HepG2 (cell line): ENCODE measurements at regions not wholly inside any gene's neighbourhood (a gene's known extent, or its start where the extent isn't known, plus 50 kb on each side); places are given as distances from the start of the nearest gene placed in this dataset.

ENCODE experiments used
- ADNP ChIP-seq: sonication (generic); formaldehyde crosslinking; IDR thresholded peaks from 2 replicates; pipeline ENCODE4 v1.4.0; 2020; ENCODE audit warnings: missing genetic modification reagents
- CCDC6 ChIP-seq: sonication (generic); formaldehyde crosslinking; IDR thresholded peaks from 2 replicates; pipeline ENCODE4 v1.8.1; 2022; ENCODE audit warnings: mild to moderate bottlenecking, missing genetic modification reagents, moderate library complexity
- CREM ChIP-seq, 2 experiments: sonication (generic) in 1 of 2; formaldehyde crosslinking in 1 of 2; IDR thresholded peaks; 2 replicates each; pipeline versions ENCODE4 v1.4.0 to v1.6.1; 2016 to 2020; ENCODE audit warnings: antibody characterized with exemption in 1 of 2, mild to moderate bottlenecking in 1 of 2, missing genetic modification reagents in 1 of 2
- EEA1 ChIP-seq: sonication (generic); formaldehyde crosslinking; IDR thresholded peaks from 2 replicates; pipeline ENCODE4 v1.5.1; 2020; ENCODE audit warnings: mild to moderate bottlenecking, missing genetic modification reagents, borderline replicate concordance
- FOXC1 ChIP-seq: sonication (generic); formaldehyde crosslinking; IDR thresholded peaks from 2 replicates; pipeline ENCODE4 v1.8.0; 2022; ENCODE audit warnings: mild to moderate bottlenecking, missing genetic modification reagents, borderline replicate concordance
- HOXD1 ChIP-seq: sonication (generic); formaldehyde crosslinking; IDR thresholded peaks from 2 replicates; pipeline ENCODE4 v1.5.0; 2020; ENCODE audit warnings: missing genetic modification reagents
- JUND ChIP-seq: sonication (generic); formaldehyde crosslinking; IDR thresholded peaks from 2 replicates; pipeline ENCODE4 v1.8.0; 2022; ENCODE audit warnings: mild to moderate bottlenecking, missing genetic modification reagents
- MTA1 ChIP-seq: sonication (generic); formaldehyde crosslinking; IDR thresholded peaks from 2 replicates; pipeline ENCODE4 v1.4.0; 2020; ENCODE audit warnings: missing genetic modification reagents, mild to moderate bottlenecking, borderline replicate concordance
- MXI1 ChIP-seq: IDR thresholded peaks from 3 replicates; pipeline ENCODE4 v1.6.1; 2012; ENCODE audit warnings: low read depth, low read length, inconsistent platforms, borderline replicate concordance
- NR0B2 ChIP-seq: sonication (generic); formaldehyde crosslinking; IDR thresholded peaks from 2 replicates; pipeline ENCODE4 v1.4.0; 2020; ENCODE audit warnings: mild to moderate bottlenecking, missing genetic modification reagents
- RARA ChIP-seq: IDR thresholded peaks from 2 replicates; pipeline ENCODE4 v1.6.1; 2016; ENCODE audit warnings: missing genetic modification reagents, missing compliant biosample characterization
- RXRA ChIP-seq: sonication (generic); formaldehyde crosslinking; IDR thresholded peaks from 2 replicates; pipeline ENCODE4 v1.5.1; 2020; ENCODE audit warnings: missing genetic modification reagents
- SNAI1 ChIP-seq: sonication (generic); formaldehyde crosslinking; IDR thresholded peaks from 2 replicates; pipeline ENCODE4 v1.5.0; 2020; ENCODE audit warnings: mild to moderate bottlenecking, missing genetic modification reagents, borderline replicate concordance
- STAT5B ChIP-seq: sonication (generic); formaldehyde crosslinking; IDR thresholded peaks from 2 replicates; pipeline ENCODE4 v1.4.0; 2020; ENCODE audit warnings: missing genetic modification reagents
- TP53 ChIP-seq: sonication (generic); formaldehyde crosslinking; conservative IDR thresholded peaks from 2 replicates; pipeline ENCODE4 v1.4.0; 2020; ENCODE audit warnings: missing genetic modification reagents
- ZFX ChIP-seq: sonication (generic); formaldehyde crosslinking; IDR thresholded peaks from 2 replicates; pipeline ENCODE4 v1.4.0; 2020; ENCODE audit warnings: mild to moderate bottlenecking, low read depth, missing genetic modification reagents, moderate library complexity
- ZGPAT ChIP-seq: IDR thresholded peaks from 2 replicates; pipeline ENCODE4 v1.6.1; 2016; ENCODE audit warnings: mild to moderate bottlenecking
- ZNF24 ChIP-seq: fragments of 450-650 bp; IDR thresholded peaks from 2 replicates; pipeline ENCODE4 v1.6.1; 2017; ENCODE audit warnings: antibody characterized with exemption, mild to moderate bottlenecking
- ZNF256 ChIP-seq: sonication (generic); formaldehyde crosslinking; conservative IDR thresholded peaks from 2 replicates; pipeline ENCODE4 v1.4.0; 2020; ENCODE audit warnings: missing genetic modification reagents
- ZNF282 ChIP-seq: fragments of 450-650 bp; IDR thresholded peaks from 2 replicates; pipeline ENCODE4 v1.6.1; 2018; ENCODE audit not compliant: partially characterized antibody
- ZNF292 ChIP-seq: sonication (generic); formaldehyde crosslinking; IDR thresholded peaks from 2 replicates; pipeline ENCODE4 v1.8.1; 2022; ENCODE audit warnings: mild to moderate bottlenecking, low read depth, missing genetic modification reagents, borderline replicate concordance
- ZNF331 ChIP-seq: sonication (generic); formaldehyde crosslinking; IDR thresholded peaks from 2 replicates; pipeline ENCODE4 v1.4.0; 2020; ENCODE audit warnings: missing genetic modification reagents
- ZNF33A ChIP-seq: sonication (generic); formaldehyde crosslinking; IDR thresholded peaks from 2 replicates; pipeline ENCODE4 v1.5.1; 2020; ENCODE audit warnings: missing genetic modification reagents, mild to moderate bottlenecking, moderate library complexity, borderline replicate concordance
- ZNF660 ChIP-seq: sonication (generic); formaldehyde crosslinking; IDR thresholded peaks from 2 replicates; pipeline ENCODE4 v1.5.1; 2020; ENCODE audit warnings: mild to moderate bottlenecking, low read depth, missing genetic modification reagents, borderline replicate concordance
- ZNF788 ChIP-seq: sonication (generic); formaldehyde crosslinking; IDR thresholded peaks from 2 replicates; pipeline ENCODE4 v1.5.0; 2020; ENCODE audit warnings: mild to moderate bottlenecking, missing genetic modification reagents, borderline replicate concordance
- ZNF850 ChIP-seq: sonication (generic); formaldehyde crosslinking; conservative IDR thresholded peaks from 2 replicates; pipeline ENCODE4 v1.9.0; 2021; ENCODE audit warnings: mild to moderate bottlenecking, missing genetic modification reagents
- ZNF878 ChIP-seq: sonication (generic); formaldehyde crosslinking; IDR thresholded peaks from 2 replicates; pipeline ENCODE4 v1.8.1; 2023; ENCODE audit warnings: mild to moderate bottlenecking, missing genetic modification reagents, moderate library complexity
- TF ChIP-seq, protein P1 (sequence below): sonication (generic); formaldehyde crosslinking; IDR thresholded peaks from 2 replicates; pipeline ENCODE4 v1.8.1; 2022; ENCODE audit warnings: mild to moderate bottlenecking, missing genetic modification reagents
- TF ChIP-seq, protein P2 (sequence below): sonication (generic); formaldehyde crosslinking; IDR thresholded peaks from 2 replicates; pipeline ENCODE4 v1.8.0; 2022; ENCODE audit warnings: missing genetic modification reagents, mild to moderate bottlenecking, inconsistent platforms, borderline replicate concordance

- TF ChIP-seq MXI1: 0 out of 3 replicates have a peak, but pooled peaks have one; percentile 27
- TF ChIP-seq STAT5B (CRISPR knock-in tag): no peak
- no peak for TF ChIP-seq ZNF24
- TF ChIP-seq ZNF788 (CRISPR knock-in tag): 0 out of 2 replicates have a peak, but pooled peaks have one; percentile 22
- no peak for TF ChIP-seq ADNP
- TF ChIP-seq FOXC1 (CRISPR knock-in tag): peak; percentile 62; the same call in 1 of the 2 replicates
- TF ChIP-seq SNAI1 (CRISPR knock-in tag): no peak
- no peak for TF ChIP-seq ZNF33A (CRISPR knock-in tag)
- TF ChIP-seq RXRA (CRISPR knock-in tag): peak; percentile 53; the same call in 1 of the 2 replicates
- TF ChIP-seq HOXD1 (CRISPR knock-in tag): no peak
- TF ChIP-seq, protein P1, sequence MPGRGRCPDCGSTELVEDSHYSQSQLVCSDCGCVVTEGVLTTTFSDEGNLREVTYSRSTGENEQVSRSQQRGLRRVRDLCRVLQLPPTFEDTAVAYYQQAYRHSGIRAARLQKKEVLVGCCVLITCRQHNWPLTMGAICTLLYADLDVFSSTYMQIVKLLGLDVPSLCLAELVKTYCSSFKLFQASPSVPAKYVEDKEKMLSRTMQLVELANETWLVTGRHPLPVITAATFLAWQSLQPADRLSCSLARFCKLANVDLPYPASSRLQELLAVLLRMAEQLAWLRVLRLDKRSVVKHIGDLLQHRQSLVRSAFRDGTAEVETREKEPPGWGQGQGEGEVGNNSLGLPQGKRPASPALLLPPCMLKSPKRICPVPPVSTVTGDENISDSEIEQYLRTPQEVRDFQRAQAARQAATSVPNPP (CRISPR knock-in tag): no peak
- peak; percentile 74; the same call in 1 of the 2 replicates for TF ChIP-seq ZNF331 (CRISPR knock-in tag)
- peak; percentile 21; the same call in 1 of the 2 replicates for TF ChIP-seq CREM (IDR thresholded peaks at IDR 0.05)
- TF ChIP-seq CREM (CRISPR knock-in tag; IDR thresholded peaks at IDR 0.05): no peak
- TF ChIP-seq JUND (CRISPR knock-in tag): peak; percentile 70
- TF ChIP-seq ZNF292 (CRISPR knock-in tag): peak; percentile 93; the same call in 1 of the 2 replicates
- no peak for TF ChIP-seq ZNF256
- TF ChIP-seq MTA1 (CRISPR knock-in tag): peak; percentile 95
- TF ChIP-seq ZNF850 (CRISPR knock-in tag): no peak
- TF ChIP-seq ZNF878 (CRISPR knock-in tag): no peak
- peak; percentile 62; the same call in 1 of the 2 replicates for TF ChIP-seq RARA (CRISPR knock-in tag)
- TF ChIP-seq ZNF660: no peak
- TF ChIP-seq, protein P2, sequence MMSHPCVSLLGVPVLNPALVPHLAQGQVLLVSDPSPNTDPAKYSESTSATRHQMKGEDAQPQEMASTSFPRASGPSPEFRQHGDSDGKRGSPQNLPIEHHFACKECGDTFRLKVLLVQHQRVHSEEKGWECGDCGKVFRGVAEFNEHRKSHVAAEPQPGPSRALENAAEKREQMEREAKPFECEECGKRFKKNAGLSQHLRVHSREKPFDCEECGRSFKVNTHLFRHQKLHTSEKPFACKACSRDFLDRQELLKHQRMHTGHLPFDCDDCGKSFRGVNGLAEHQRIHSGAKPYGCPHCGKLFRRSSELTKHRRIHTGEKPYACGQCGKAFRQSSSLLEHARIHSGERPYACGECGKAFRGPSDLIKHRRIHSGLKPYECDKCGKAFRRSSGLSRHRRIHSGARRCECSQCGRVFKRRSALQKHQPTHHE: no peak
- no peak for TF ChIP-seq ZGPAT (CRISPR knock-in tag)
- no peak for TF ChIP-seq ZNF282
- TF ChIP-seq NR0B2 (CRISPR knock-in tag): 0 out of 2 replicates have a peak, but pooled peaks have one; percentile 31
- no peak for TF ChIP-seq TP53 (CRISPR knock-in tag)
- no peak; the same call in 1 of the 2 replicates for TF ChIP-seq ZFX
- TF ChIP-seq EEA1 (CRISPR knock-in tag): no peak
- no peak for TF ChIP-seq CCDC6 (CRISPR knock-in tag)
Observed at GRCh38 chr5:172564188-172564587, 76.9 kb upstream of the NEURL1B start (continued).
